HG02571 (cell line): ENCODE measurements at regions not wholly inside any gene's neighbourhood (a gene's known extent, or its start where the extent isn't known, plus 50 kb on each side); places are given as distances from the start of the nearest gene placed in this dataset.
"Not testable (repeated sequence)": the region's sequence is repeated elsewhere in the genome, so short reads cannot be mapped to it uniquely, and the experiment has no call there.

Source experiments
- ATAC-seq: cut with Tn5 transposase; IDR thresholded peaks from one replicate; pipeline ENCODE4 v1.9.1; 2021; ENCODE audit warnings: mild to moderate bottlenecking, moderate library complexity; ENCODE audit not compliant: unreplicated experiment

- ATAC-seq, result no peak
These were observed 293.8 kb upstream of the GRAMD2B start for GRCh38 chr5:126129431-126129830.

GRCh38 chr5:126133424-126133823 is 289.8 kb upstream of the GRAMD2B start:
- no peak for ATAC-seq

- no peak for ATAC-seq
These were observed 285.3 kb upstream of the GRAMD2B start for GRCh38 chr5:126137891-126138280.

GRCh38 chr5:126138281-126138931 is 284.8 kb upstream of the GRAMD2B start:
- ATAC-seq, result no peak

GRCh38 chr5:126139086-126139485 is 284.1 kb upstream of the GRAMD2B start:
- no peak for ATAC-seq

- ATAC-seq, result no peak
These were observed 283.4 kb upstream of the GRAMD2B start for GRCh38 chr5:126139773-126140172.

GRCh38 chr5:126143622-126144021 is 279.6 kb upstream of the GRAMD2B start:
- no peak for ATAC-seq

- not testable (repeated sequence) for ATAC-seq
These were observed 272.9 kb upstream of the GRAMD2B start for GRCh38 chr5:126150319-126150718.

GRCh38 chr5:126155298-126155697 is 267.9 kb upstream of the GRAMD2B start:
- ATAC-seq, result not testable (repeated sequence)

GRCh38 chr5:126166368-126166767 is 256.8 kb upstream of the GRAMD2B start:
- no peak for ATAC-seq

GRCh38 chr5:126168785-126169184 is 254.4 kb upstream of the GRAMD2B start:
- ATAC-seq, result no peak

- no peak for ATAC-seq
These were observed 251.3 kb upstream of the GRAMD2B start for GRCh38 chr5:126171916-126172315.

- no peak for ATAC-seq
These were observed 250.4 kb upstream of the GRAMD2B start for GRCh38 chr5:126172812-126173211.

- ATAC-seq, result no peak
These were observed 244.7 kb upstream of the GRAMD2B start for GRCh38 chr5:126178521-126178920.

GRCh38 chr5:126182971-126183695 is 240.1 kb upstream of the GRAMD2B start:
- ATAC-seq, result no peak

GRCh38 chr5:126184474-126184873 is 238.7 kb upstream of the GRAMD2B start:
- no peak for ATAC-seq

- ATAC-seq, result no peak
These were observed 237.0 kb upstream of the GRAMD2B start for GRCh38 chr5:126186210-126186609.

- no peak for ATAC-seq
These were observed 234.4 kb upstream of the GRAMD2B start for GRCh38 chr5:126188804-126189203.

- no peak for ATAC-seq
These were observed 234.0 kb upstream of the GRAMD2B start for GRCh38 chr5:126189231-126189630.

GRCh38 chr5:126189862-126190261 is 233.3 kb upstream of the GRAMD2B start:
- no peak for ATAC-seq

- no peak for ATAC-seq
These were observed 231.0 kb upstream of the GRAMD2B start for GRCh38 chr5:126192226-126192625.

- ATAC-seq, result no peak
These were observed 227.7 kb upstream of the GRAMD2B start for GRCh38 chr5:126195410-126196100.
